GM21737 (cell line): ENCODE measurements at regions not wholly inside any gene's neighbourhood (a gene's known extent, or its start where the extent isn't known, plus 50 kb on each side); places are given as distances from the start of the nearest gene placed in this dataset.

Experiments
- ATAC-seq: cut with Tn5 transposase; IDR thresholded peaks from one replicate; pipeline ENCODE4 v1.9.1; 2021; ENCODE audit warnings: mild to moderate bottlenecking, moderate library complexity; ENCODE audit not compliant: unreplicated experiment

DNA sequence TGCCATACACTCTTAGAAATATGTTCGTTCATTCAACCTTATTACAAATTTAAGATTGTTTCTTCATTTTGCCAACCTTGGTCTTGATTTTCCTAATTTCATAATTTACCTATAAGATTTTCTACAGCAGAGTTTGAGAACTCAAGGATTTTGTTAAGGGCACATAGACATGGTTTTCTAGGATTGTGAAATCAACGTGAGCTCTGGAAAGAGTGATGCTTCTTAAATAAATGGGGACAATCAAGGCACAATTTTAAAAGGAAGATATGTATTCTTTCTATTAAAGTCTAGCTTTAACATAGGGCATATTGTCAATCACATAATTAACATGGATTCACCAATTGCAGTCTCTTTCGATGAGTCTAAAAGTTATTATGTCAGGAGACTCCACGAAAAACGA lies 174.2 kb upstream of the PHF14 start:
- no peak for ATAC-seq

DNA sequence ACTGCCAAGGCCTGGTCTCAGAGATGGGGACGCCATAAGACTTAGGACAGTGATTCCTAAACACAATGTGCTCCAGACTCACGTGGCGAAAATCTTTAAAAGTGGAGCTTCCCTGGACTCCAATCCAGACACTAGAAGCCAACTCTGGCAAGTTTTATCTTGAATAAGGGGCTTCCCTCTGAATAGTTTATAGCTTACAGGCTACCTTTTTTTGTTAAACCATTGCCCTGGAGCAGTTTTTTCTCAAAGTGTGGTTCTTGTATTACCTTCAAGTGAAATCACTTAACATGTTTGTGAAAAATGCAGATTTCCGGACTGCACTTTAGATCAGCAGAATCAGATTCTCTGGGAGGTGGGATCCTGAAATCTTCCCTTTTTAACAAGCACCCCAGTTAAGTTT lies 171.7 kb upstream of the PHF14 start:
- ATAC-seq, result no peak

DNA sequence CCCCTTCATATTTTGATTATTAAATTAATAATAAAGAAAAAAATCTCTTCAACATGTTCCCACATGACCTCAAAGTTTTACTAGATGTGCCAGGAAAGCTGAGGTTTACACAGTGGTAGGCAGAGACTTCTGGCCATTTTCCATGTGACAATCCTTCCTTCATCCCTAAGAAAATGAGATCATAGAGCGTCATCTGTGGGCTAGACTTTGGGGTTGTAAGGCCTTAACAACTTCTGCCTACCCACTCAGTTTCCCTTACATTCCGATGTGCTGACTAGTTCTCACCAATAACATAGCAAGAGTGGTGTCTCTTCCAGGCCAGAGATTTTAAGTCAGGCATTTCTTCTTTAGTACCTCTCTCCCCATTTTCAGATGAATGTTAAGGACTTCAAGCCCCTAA lies 171.1 kb upstream of the PHF14 start:
- no peak for ATAC-seq

DNA sequence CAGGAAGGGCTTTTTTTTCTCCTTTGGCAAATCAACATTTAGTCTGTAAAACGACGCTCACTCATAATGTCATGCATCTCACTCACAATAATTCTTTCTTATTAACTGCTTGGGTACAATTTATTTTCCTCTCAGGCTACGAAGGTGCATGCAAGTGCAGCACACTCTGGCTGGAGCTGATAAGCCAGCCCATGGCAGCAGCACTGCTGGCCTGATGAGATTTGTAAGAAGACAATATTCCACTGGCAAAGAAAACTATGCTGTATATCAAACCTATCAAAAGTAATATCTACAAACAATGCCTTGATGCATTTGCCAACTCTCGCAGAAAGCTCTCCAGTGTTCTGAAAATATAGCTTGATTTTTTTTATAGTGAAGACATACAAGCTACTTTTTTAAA lies 170.0 kb upstream of the PHF14 start:
- ATAC-seq, result no peak

DNA sequence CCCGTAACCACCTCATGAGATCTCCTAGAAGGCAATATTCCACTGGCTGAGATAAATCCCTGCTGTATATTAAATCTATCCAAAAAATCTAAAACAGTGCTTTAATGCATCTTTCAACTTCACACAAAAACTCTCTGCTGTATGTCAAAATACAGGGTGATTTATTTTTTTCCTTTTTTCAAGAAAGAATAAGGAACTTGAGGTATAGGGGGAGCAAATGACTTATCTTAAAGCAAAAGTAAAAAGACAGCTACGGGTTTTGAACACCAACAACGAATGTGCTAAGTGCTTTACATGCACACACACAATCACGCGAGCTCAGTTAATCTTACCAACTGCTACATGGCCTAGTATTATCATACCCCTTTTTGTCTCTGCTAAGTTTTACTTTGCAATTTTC lies 168.9 kb upstream of the PHF14 start:
- no peak for ATAC-seq

DNA sequence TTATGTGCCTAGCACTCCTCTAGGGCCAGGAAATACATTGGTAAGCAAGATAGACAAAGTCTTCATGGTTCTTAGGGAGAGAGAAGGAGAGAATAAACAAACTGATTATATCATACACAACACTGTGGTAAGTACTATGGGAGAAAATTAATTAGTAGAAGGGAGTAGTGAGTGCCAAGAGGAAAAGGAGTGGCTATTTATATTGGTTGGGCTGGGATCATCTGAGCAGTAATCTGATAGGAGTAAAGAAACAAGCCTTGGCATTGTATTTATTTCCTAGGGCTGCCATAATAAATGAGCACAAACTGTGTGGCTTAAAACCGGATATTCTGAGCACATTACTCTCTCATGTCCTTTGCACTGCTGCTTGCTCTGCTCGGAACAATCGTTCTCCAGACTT lies 158.1 kb upstream of the PHF14 start:
- ATAC-seq, result no peak

DNA sequence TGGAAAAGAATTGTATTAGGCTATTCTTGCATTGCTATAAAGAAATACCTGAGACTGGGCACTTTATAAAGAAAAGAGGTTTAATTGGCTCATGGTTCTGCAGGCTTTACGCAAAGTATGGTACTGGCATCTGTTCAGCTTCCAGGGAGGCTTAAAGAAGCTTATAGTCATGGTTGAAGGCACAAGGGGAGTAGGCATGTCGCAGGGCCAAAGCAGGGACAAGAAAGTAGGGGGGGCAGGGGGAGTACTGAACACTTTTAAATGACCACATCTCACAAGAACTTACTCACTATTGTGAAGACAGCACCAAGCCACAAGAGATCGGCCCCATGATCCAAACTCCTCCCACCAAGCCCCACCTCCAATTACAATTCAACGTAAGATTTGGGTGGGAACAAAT lies 152.5 kb upstream of the PHF14 start:
- ATAC-seq, result no peak

DNA sequence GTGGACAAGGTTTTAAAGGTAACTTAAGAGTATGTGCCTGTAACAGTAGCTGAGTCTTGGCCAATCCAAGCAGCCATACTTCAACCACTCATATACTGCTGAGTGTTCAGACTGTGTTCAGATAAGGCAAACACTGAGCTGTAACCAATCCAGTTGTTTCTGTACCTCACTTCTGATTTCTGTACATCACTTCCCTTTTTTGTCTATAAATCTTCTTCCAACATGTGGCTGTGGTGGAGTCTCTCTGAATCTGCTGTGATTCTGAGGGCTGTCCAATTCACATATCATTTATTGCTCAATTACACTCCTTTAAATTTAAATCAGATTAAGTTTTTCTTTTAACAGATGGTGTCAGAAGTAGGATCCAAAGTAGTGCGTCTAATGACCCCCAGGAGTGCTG lies 149.5 kb upstream of the PHF14 start:
- no peak for ATAC-seq

DNA sequence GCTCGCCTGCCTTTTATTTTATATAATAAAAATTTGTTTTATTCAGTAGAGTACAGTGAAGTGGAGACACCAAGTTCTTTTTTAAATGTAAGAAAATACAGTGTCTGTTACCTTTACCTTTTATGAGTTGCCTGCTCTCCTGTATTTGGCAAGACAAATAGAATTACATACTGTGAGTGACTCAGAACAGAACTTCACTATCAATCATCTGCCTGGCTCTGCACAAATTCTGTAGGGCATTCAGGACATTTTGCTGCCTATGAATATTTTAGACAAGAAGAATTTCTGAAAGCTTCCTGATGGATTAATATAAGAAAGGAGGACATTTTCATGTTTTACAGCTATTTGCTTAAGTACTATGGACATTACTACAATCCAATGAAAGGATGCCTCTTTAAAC lies 135.4 kb upstream of the PHF14 start:
- ATAC-seq, result no peak

DNA sequence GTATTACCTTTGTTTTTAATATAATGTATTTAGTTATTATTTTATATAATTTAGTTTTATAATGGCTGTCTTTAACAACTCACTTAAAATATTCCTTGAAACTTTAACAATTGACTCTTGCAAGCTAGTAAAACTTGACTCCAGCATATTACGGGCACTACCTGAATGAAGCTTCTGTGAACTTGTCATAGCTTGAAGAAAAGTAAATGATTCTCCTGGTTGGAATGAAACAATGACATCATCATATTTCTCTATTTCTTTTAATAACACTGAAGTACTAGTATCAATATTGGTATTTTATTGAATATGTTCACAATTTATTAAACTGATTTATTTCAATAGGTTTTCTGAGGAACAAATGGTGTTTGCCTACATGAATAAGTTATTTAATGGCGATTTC lies 128.4 kb upstream of the PHF14 start:
- no peak for ATAC-seq

DNA sequence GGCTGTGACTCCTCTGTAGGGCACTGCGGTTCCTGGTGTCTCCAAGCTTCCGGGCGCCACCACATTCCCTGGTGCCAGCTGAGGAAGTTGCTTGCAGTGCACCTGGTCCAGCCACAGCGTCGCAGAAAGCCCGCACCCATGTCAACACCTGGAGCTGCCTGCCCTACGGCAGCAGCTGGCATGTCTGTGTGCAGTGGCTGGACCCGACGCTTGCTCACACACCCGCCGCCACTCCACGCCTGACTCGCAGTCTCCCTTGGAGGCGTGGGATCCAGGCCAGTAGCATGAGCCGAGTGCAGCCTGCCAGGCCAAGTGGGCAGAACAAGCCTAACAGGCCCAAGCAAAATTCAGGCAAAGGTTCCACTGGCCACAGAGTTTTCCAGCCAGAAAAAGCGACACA lies 118.1 kb upstream of the PHF14 start:
- no peak for ATAC-seq

DNA sequence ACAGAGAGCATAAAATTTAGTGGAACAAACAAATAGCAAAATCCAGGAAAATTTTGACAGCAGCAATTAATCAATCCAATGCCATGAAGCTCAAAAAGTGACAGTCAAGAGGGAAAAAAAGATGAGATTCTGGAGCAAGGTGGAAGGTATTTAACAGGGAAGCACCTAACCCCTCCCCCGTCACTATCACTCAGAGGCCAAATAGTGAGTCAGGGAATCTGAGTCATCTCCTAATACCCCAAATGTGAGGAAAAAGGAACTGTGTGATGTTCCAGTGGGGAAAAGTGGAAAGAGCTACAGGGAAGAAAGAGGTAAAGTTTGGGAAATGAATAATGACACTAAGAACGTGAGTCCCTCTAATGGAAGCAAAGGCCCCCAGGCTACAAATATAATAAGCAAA lies 113.2 kb upstream of the PHF14 start:
- ATAC-seq, result no peak

DNA sequence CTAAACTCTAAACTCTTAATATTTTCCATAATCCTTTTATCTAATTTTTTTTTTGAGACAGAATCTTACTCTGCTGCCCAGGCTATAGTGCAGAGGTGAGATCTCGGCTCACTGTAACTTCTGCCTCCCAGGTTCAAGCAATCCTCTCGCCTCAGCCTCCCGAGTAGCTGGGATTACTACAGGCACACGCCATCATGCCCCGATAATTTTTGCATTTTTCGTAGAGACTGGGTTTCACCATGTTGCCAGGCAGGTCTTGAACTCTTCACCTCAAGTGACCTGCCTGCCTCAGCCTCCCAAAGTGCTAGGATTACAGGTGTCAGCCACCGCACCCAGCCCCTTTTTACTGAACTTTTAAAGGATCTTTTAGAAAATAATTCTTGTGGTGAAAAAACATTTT lies 110.2 kb upstream of the PHF14 start:
- no peak for ATAC-seq

DNA sequence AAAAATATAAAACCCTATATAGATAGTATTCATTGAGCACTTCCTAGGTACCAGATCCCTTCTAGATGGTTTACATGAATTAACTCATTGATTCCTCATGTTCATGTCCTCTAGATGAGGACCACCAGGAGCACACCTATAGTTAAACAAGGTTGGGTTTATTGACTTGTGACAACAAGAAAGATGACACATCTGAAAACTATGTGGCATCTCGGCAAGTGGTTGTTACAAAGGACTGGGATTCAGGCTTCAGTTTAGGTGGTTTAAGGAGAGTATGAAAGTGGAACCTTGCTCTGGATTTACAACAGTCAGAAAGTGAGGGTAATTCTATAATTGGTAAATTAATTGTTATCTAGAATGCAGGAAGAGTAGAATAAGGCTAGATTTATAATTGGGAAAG lies 99.0 kb upstream of the PHF14 start:
- no peak for ATAC-seq

DNA sequence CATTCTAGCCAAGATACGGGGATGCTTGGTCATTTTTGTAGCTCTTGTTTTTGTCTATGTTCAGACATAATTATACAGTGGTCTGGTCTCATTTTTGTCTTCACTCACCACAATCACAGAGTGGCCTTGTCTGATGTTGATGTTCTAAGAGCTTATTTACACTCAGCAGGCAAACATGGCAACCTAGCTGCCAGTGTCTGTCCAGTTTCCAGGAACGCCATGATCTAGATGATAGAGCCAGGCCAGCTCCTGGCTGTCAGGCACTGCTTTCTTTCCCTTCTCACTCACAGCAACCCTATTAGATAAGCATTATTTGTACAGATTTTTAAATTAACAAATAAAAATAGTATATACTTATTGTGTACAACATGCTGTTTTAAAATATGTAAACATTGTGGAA lies 98.6 kb upstream of the PHF14 start:
- ATAC-seq, result no peak

DNA sequence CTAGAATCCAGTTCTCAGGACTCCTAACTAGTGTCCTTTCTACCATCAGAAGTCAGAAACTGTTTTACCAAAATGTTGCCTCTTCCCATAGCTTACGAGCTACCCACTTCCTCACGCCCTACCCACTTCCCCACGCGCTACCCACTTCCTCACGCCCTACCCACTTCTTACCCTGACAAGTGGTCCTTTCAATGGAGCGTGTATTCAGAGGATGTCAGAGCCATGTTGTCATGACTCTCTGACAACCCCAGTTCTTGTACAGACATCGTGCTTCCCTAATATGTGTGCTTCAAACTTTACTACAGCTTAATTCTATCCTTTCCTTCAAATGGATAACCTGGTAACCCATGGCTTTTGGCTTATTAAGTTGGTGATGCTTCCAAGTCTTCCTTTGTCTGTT lies 84.8 kb upstream of the PHF14 start:
- no peak for ATAC-seq

DNA sequence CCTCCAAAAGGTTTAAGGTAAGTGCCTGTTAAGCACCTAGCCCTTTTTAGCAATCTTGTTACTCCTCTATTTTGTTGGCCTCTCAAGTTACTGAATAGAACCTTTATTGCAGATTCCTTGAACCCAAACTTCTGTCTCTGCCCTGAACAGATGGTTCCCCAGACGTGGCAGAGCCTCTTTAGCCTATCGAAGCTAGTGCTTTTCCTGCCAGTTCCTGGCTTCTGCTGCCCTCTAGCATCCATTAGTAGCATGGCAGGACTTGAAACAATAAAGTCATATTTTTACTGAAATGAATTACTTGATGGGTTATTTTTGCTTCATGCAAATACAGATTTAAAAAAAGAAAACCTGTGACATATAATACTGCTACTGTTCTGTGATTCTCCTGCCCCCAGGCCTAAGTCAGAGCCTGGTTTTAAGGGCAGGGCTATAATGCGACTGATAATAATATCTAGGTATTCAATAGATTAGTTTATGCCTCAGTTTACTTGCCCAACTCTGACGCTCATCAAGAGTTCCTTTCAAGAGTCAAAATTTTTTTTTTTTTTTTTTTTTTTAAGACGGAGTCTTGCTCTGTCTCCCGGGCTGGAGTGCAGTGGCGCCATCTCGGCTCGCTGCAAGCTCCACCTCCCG lies 84.3 kb upstream of the PHF14 start:
- ATAC-seq, result peak; percentile 93

DNA sequence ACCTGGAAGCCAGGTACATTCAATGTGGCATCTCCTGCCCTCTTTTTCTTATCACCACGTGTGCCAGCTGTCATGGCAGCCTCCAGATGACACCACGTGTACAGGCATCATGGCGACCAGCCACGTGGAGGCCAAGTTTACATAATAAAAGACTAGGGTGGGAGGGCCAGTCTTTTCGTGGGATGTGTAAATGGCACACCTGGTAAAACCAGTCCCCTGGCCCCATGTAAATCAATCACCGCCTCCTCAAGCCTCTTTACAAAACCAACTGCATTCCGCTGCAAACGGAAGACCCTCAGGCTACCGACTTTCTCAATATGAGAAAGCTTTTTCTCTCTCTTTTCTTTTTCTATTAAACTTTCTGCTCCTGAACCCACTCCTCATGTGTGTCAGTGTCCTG lies 65.1 kb upstream of the PHF14 start:
- no peak for ATAC-seq

DNA sequence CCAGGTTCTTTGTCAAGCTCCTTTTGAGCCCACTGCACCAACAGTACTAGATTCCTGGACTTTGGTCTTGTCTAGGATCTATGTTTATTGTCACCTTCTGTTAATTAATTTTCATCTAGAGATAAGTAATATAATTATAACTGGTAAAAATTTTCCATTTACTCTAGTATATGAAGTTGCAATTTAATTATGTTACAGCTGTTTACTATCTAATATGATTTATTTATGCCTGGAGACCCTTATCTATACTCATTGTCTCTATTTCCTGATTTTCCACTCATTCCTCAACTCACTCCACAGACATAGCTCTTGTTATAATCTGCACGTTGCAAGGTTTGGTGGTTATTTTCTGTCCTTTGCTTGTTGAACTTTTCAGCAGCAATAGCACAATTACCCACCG lies 63.2 kb upstream of the PHF14 start:
- no peak for ATAC-seq

DNA sequence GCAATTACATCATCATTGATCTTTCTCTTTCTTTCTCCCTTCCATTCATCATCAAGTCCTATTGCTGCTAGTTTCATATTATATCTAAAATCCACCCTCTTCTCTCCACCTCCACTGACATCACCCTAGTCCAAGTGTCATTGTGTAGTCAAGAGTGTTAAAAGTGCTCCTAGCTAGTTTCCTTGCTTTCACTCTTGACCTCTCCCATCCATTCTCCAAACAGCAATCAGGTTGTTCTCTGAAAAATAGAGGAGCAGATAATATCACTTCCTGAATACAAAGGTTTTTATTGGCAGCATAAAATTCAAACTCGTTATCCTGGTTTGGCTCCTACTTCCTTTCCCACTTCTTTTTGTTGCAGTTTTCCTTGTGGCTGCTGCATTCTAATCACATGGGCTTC lies 61.6 kb upstream of the PHF14 start:
- no peak for ATAC-seq

DNA sequence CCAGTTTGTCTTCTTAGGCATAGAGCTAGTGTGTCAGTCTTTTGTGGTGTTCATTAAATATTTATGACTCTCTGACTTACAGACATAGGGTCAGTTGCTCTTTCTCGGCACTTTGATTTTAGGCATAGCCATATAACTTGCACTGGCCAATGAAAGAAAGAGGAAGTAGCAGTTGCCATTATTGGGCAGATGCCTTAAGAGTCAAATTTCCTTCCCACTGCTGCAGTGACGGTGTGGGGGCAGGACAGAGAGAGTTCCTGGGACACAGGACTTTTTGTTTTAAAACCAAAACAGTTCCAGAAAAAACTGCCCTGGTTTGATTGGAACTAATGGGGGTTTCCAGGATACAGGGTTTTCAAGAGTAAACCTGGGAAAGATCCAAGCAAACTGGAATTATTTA lies 60.2 kb upstream of the PHF14 start:
- no peak for ATAC-seq

DNA sequence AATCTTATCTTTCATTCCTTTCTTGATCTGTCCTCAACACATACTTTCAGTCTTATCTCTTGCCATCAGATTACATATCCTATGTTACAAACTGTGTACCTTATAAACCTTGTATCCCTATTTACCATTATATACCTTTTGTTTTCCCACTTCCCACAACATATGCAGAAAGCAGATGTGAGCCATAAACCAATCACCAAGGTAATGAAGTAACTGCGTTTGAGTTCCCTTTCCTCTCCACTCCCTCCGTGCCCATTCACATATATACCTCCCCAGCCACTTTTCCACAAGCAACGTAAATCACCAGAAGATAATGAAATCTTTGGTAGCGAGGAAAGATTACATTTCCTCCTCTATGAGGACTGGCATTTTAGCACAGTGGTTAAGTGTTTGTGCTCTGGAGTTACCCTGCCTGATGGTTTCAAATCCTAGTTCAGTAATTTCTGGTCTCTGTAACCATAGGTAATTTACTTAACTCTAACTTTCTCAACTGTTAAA lies 55.5 kb upstream of the PHF14 start:
- no peak for ATAC-seq

DNA sequence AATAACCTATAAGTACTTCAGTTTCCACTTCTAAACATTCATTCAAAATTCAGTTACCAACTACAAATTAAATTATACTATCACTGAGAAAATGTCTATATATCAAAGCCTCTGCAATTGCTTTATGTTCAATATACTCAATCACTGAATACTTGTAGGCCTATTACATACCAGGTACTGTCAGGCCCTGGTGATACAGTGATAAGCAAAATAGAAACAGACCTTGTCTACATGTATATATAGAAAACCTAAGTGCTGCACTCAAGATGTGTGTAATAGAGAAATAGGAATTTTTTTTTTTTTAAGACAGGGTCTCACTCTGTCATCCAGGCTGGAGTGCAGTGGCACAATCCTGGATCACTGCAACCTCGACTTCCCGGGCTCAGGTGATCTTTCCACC lies 53.7 kb upstream of the PHF14 start:
- no peak for ATAC-seq
